ENCODE measurements at regions not wholly inside any gene's neighbourhood (a gene's known extent, or its start where the extent isn't known, plus 50 kb on each side); places are given as distances from the start of the nearest gene placed in this dataset.

DNA sequence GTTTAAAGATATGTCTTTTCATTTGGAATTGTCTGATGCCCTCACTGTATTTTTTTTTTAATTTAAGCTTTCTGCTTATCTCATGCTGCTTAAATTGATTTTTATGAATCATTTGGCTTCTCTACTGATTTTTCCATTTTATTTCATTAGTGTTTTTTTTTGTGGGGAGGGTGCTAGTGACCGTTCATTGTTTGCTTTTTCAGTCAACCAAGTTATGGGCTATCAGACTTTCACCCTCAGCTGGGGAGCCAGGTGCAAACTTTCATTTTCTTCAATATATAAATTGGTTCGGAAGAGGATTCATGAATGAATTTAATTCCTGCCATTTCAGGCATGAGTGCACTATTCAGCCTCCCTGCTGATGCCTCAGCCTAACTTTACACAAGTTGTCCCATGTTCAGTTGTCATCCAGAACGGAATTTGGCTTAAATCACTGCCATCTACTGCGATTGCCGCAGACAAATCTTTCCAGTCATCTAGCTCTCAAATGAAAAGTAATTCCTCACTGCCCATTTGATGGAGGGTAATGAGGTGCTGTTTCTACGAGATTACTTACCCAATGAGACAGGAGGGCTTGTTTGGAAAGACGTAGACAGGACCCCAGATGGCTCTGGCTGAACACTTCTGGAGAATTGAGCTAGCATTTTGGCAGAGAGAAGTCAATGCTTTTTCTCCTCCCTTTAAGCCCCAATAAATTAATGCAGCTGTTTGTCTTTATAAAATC lies 89.9 kb upstream of the RORA start:
- TF ChIP-seq, protein P1, sequence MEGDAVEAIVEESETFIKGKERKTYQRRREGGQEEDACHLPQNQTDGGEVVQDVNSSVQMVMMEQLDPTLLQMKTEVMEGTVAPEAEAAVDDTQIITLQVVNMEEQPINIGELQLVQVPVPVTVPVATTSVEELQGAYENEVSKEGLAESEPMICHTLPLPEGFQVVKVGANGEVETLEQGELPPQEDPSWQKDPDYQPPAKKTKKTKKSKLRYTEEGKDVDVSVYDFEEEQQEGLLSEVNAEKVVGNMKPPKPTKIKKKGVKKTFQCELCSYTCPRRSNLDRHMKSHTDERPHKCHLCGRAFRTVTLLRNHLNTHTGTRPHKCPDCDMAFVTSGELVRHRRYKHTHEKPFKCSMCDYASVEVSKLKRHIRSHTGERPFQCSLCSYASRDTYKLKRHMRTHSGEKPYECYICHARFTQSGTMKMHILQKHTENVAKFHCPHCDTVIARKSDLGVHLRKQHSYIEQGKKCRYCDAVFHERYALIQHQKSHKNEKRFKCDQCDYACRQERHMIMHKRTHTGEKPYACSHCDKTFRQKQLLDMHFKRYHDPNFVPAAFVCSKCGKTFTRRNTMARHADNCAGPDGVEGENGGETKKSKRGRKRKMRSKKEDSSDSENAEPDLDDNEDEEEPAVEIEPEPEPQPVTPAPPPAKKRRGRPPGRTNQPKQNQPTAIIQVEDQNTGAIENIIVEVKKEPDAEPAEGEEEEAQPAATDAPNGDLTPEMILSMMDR (optimal IDR thresholded peaks at IDR 0.05 in 1 of 3, IDR thresholded peaks at IDR 0.05 in 1 of 3, conservative IDR thresholded peaks at IDR 0.05 in 1 of 3; ENCODE audit: extremely low read depth in 1 of 3, insufficient read depth in 2 of 3, low read length in 3 of 3), result no peak
- TF ChIP-seq EZH2 (IDR thresholded peaks at IDR 0.05; ENCODE audit: low read length), result no peak
- Histone ChIP-seq H3K9me1 (ENCODE audit: control insufficient read depth, extremely low read depth, insufficient read depth, low read length) (no peaks in the 10 kb centered on the region), H4K20me1 (ENCODE audit: control insufficient read depth, extremely low read depth, insufficient read depth, low read length) (no peaks in the 10 kb centered on the region), H2AFZ (ENCODE audit: control insufficient read depth, low read length) (no peak overlapping the region), H3K9me3 (ENCODE audit: control insufficient read depth, low read depth, low read length) (no peaks in the 10 kb centered on the region), H3K79me2 (ENCODE audit: control insufficient read depth, insufficient read depth, low read length) (no peaks in the 10 kb centered on the region), H3K27ac (ENCODE audit: control insufficient read depth, insufficient read depth, low read length) (no peak overlapping the region), H3K36me3 (ENCODE audit: control insufficient read depth in 2 of 2, extremely low read depth in 1 of 2, insufficient read depth in 2 of 2, low read length in 2 of 2) (no peaks in the 10 kb centered on the region), H3K4me2 (ENCODE audit: control insufficient read depth, extremely low read depth, insufficient read depth, low read depth, low read length) (no peak overlapping the region), H3K4me3 (ENCODE audit: control insufficient read depth in 2 of 3, extremely low read depth in 1 of 3, insufficient read depth in 2 of 3, low read depth in 1 of 3, low read length in 3 of 3) (no peak overlapping the region), H3K27me3 (ENCODE audit: control insufficient read depth, extremely low read depth, insufficient read depth, low read length) (no peaks in the 10 kb centered on the region), H3K9ac (ENCODE audit: control insufficient read depth, extremely low read depth, insufficient read depth, low read length) (no peak overlapping the region), H3K4me1 (ENCODE audit: control insufficient read depth, extremely low read depth, insufficient read depth, low read length) (no peaks in the 10 kb centered on the region)
- FAIRE-seq (no peak), DNase-seq (ENCODE audit: low read depth, low spot score) (no peak)
- dilution Hi-C loops (cut with MboI; ENCODE audit: extremely low pct_ligation_motif_present, low sequenced_read_pairs), result no loop called here

DNA sequence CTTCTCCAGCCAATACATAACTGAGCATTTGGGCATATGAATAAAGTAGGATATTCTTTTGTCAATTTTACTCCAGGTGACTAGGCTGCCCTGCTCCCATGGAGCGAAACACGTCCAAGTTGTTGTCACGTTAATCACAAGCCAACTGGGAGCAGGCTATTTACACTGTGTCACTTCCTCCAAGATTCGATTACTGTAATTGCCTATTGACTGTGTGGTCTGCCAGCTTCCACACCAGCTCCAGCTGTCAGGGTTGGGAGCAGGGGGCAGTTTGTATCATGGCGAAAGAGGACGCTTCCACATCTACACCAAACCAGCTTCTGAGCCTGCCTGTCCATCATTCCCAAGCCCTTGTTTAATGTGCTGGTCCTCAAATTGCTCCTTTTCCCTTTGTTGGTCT lies 89.2 kb upstream of the RORA start:
- Histone ChIP-seq H4K20me1 (ENCODE audit: control insufficient read depth, extremely low read depth, insufficient read depth, low read length) (no peaks in the 10 kb centered on the region), H3K9me1 (ENCODE audit: control insufficient read depth, extremely low read depth, insufficient read depth, low read length) (no peaks in the 10 kb centered on the region), H2AFZ (ENCODE audit: control insufficient read depth, low read length) (no peak overlapping the region), H3K27ac (ENCODE audit: control insufficient read depth, insufficient read depth, low read length) (no peak overlapping the region), H3K9me3 (ENCODE audit: control insufficient read depth, low read depth, low read length) (no peaks in the 10 kb centered on the region), H3K4me1 (ENCODE audit: control insufficient read depth, extremely low read depth, insufficient read depth, low read length) (no peaks in the 10 kb centered on the region), H3K79me2 (ENCODE audit: control insufficient read depth, insufficient read depth, low read length) (no peaks in the 10 kb centered on the region), H3K36me3 (ENCODE audit: control insufficient read depth in 2 of 2, extremely low read depth in 1 of 2, insufficient read depth in 2 of 2, low read length in 2 of 2) (no peaks in the 10 kb centered on the region), H3K4me3 (ENCODE audit: control insufficient read depth in 2 of 3, extremely low read depth in 1 of 3, insufficient read depth in 2 of 3, low read depth in 1 of 3, low read length in 3 of 3) (no peak overlapping the region), H3K27me3 (ENCODE audit: control insufficient read depth, extremely low read depth, insufficient read depth, low read length) (no peaks in the 10 kb centered on the region), H3K9ac (ENCODE audit: control insufficient read depth, extremely low read depth, insufficient read depth, low read length) (no peak overlapping the region), H3K4me2 (ENCODE audit: control insufficient read depth, extremely low read depth, insufficient read depth, low read depth, low read length) (no peak overlapping the region)
- dilution Hi-C loops (cut with MboI; ENCODE audit: extremely low pct_ligation_motif_present, low sequenced_read_pairs), result no loop called here
- TF ChIP-seq EZH2 (IDR thresholded peaks at IDR 0.05; ENCODE audit: low read length), result no peak
- TF ChIP-seq, protein P1 (optimal IDR thresholded peaks at IDR 0.05 in 1 of 3, IDR thresholded peaks at IDR 0.05 in 1 of 3, conservative IDR thresholded peaks at IDR 0.05 in 1 of 3; ENCODE audit: extremely low read depth in 1 of 3, insufficient read depth in 2 of 3, low read length in 3 of 3), result no peak
- FAIRE-seq (no peak), DNase-seq (ENCODE audit: low read depth, low spot score) (no peak)

Measured in keratinocyte (primary cell).